GM19395 (cell line): ENCODE measurements at regions not wholly inside any gene's neighbourhood (a gene's known extent, or its start where the extent isn't known, plus 50 kb on each side); places are given as distances from the start of the nearest gene placed in this dataset.
A peak's percentile ranks its signal among the peaks of the same experiment; 100 is the strongest.

Experiments used
- ATAC-seq: cut with Tn5 transposase; IDR thresholded peaks from one replicate; pipeline ENCODE4 v1.9.1; 2021; ENCODE audit warnings: mild to moderate bottlenecking, moderate library complexity; ENCODE audit not compliant: unreplicated experiment

DNA sequence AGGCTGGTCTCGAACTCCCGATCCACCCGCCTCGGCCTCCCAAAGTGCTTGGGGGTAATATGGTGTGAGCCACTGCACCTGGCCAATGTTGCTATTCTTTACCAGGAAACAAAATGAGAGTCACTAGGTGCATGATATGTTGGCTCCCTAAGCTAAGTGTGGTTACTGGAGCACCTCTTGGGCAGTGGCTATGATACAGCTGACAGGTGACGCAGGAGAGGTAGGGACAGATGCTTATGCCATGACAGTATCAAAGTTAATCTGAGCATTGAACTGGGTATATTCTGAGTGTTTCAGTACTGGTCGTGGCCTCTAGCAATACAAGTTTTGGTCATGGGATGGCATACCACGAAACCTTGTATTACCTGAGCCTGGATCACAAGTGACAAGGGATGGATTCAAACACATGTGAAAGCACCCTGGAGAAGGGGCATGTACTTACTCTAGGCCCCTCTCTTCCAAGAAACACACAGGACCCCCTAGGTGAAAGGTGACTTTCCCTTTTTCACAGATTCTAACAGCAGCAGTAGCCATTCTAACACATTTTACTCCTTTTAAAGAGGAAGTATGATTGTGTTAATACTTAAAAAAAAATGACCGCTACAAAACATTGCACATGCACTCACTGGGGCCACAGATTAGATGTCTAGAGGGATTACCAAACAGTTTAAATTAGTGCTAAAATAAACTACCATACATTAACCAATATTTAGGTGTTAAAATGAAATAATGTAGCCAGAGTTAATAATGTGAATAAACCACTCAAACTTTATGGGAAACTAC, 467.3 kb downstream of the SHQ1 start:
- no peak for ATAC-seq

DNA sequence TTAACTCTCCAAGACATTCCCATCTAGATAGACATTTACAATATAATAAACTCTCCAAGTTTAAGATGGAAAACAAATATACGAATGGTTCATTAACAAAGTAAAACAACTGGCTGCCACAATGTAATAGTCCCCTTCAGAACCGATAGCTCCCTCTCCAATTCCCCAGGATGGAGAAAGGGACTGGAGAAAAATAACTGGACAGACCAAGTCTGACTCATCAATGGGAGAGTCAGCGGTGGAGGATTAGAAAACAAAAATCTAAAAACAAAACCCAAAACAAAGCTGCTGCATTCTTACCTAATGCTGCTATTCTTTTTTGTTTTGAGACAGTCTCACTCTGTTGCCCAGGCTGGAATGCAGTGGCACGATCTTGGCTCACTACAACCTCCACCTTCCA, 468.1 kb downstream of the SHQ1 start:
- ATAC-seq, result no peak

DNA sequence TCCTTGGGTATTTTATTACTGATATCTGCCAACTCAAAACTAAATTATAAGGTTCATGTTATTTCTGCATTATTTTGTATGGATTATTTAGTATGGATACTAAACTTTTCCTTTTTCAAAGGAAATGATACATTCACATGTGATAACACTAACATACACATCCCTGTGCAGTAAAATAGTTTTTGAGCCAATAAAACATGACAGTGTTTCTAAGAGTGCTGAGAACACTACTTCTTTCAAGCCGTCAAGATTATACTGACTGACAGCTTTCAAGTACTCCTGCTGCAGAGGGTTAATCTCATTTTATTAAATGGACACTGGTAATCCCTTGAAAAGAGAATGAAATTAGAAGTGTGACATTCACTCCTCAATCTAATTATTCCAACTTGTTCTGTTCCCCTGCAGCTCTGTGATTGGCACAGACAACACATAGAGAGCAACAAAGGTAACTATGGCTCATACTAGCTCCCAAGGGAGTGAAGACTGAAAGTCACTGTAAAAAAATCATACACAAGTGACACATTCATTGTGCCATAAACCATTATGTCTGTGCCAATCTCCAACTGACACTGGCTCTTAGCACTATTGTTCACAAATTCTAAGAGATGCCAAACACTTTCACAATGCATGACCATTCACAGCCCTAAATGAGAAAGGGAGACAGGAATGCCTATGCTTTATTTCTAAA, 468.6 kb downstream of the SHQ1 start:
- ATAC-seq, result no peak

GRCh38 chr3:72378287-72378686, 470.0 kb downstream of the SHQ1 start:
- ATAC-seq, result no peak

DNA sequence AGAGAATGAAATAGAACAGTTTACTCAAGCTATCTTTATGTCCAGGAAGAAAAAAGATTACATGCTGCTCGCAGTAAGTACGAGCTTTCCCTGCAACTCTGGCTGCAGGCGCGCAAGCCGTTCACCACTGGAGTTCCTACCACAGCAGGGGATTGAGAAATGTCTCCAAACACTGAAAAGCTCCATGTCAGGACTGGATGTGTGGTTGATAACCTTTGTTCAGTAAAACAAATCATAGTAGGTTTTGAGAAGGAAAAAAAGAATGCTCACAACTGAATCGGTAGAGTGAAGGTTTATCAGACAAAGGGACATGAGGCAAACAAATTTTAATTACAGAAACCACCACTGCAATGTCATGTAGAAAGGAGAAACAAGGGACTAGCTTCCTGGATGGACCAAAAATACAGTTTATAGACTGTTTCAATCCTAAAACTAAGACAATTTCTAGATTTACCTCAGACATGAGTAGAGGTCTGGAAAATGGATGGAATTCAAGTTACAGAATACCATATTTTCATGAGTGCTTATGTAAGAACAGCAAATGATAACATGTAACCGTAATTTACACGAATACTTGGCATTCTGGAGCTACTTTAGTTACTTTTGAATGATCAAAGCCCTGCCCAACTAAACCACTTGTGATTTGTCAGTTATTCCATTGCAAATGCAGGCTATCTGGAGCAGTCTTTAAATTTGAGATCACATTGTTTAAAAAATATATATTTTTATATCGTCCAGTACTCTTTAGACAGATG, 471.1 kb downstream of the SHQ1 start:
- ATAC-seq, result no peak

GRCh38 chr3:72375237-72376076, 472.8 kb downstream of the SHQ1 start:
- ATAC-seq, result peak; percentile 74

DNA sequence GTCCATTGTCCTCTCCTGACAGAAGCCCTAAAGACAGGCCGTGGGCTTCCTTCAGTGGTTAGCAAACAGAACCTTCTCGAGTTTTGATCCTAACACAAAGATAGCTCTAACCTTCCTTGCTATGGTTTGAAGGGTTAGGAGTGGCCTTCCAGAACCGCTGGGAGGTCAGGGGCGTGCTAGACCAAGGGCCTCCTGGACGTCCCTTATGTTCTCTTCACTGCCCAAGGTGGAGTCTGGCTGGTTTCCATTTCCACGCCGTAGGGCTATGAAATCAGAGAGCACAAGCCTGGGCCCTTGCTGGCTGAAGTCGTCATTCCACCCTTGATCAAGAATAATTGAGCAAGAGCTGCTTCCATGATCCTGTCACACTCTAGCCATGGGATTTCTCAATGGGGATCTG, 475.1 kb downstream of the SHQ1 start:
- ATAC-seq, result no peak

DNA sequence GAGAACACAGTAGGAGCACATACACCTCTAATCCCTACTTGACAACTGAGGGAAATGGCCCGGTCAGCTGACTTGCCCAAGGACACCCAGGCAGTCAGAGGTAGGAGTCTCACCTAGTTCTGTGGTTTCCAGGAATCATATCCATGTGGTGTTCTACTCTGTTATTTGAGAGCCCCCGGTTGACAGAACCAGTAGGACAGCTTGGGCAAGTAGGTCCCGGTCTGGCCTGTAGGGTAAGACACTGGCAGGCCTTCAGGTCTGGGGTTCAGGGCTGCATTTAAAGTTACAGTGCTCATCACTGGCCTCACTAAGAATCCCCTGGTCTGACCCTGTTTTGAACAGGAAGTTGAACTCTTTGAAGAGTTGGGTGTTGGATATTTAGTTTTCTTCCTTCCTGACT, 476.1 kb downstream of the SHQ1 start:
- ATAC-seq, result no peak

GRCh38 chr3:72371431-72371830, 476.8 kb downstream of the SHQ1 start:
- ATAC-seq, result no peak

GRCh38 chr3:72370947-72371346, 477.3 kb downstream of the SHQ1 start:
- no peak for ATAC-seq

DNA sequence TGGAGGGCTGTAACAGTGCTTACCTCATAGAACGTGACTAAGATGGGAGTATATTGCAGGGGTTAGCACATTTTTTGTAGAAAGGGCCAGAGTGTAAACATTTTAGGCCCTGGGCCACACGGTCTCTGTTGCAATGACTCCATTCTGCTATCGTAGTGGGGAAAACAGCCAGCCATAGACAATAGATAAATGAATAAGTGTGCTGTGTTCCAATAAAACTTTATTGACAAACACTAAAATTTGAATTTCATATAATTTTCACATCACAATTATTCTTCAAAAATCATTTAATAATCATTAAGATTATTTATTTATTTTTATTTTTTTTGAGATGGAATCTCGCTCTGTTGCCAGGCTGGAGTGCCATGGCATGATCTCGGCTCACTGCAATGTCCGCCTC, 478.6 kb downstream of the SHQ1 start:
- ATAC-seq, result no peak

GRCh38 chr3:72368331-72368975, 479.8 kb downstream of the SHQ1 start:
- no peak for ATAC-seq

- no peak for ATAC-seq
Observed at GRCh38 chr3:72361990-72362389, 486.3 kb downstream of the SHQ1 start.

- no peak for ATAC-seq
Observed at GRCh38 chr3:72359743-72360142, 488.5 kb downstream of the SHQ1 start.

DNA sequence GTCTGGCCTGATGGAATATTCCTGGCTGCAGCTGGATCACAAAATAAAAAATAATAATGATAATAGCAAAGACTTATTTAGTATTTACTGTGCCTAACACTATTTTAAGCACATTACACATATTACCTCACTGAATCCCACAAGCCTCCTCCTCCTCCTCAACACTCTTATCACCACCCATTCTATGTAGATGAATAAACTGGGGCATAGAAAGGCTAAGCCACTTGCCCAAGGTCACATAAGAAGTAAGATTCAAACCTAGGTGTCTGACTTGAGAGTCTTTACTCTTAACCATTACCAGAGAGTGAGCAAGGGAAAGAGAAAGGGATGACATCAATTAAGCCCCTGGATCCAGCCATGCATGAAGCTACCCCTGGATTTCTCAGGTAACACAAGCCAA, 493.1 kb downstream of the SHQ1 start:
- ATAC-seq, result no peak

- no peak for ATAC-seq
Observed at GRCh38 chr3:72354486-72354885, 493.8 kb downstream of the SHQ1 start.

- ATAC-seq, result no peak
Observed at GRCh38 chr3:72353236-72354128, 494.8 kb downstream of the SHQ1 start.

- ATAC-seq, result no peak
Observed at GRCh38 chr3:72352176-72352575, 496.1 kb downstream of the SHQ1 start.

- ATAC-seq, result no peak
Observed at GRCh38 chr3:72351536-72351935, 496.7 kb downstream of the SHQ1 start.
